HuH-7 (cell line): ENCODE measurements at regions not wholly inside any gene's neighbourhood (a gene's known extent, or its start where the extent isn't known, plus 50 kb on each side); places are given as distances from the start of the nearest gene placed in this dataset.

ENCODE experiments used
- DNase-seq: peaks from one replicate; pipeline ENCODE4 v3.0.0; 2011; ENCODE audit warnings: low spot score

- no peak for DNase-seq
Observed at GRCh38 chr13:91272235-91272777, 75.2 kb upstream of the MIR17HG start.

GRCh38 chr13:91273675-91274074, 73.8 kb upstream of the MIR17HG start:
- peak; percentile 2 for DNase-seq

- DNase-seq = no peak
Observed at GRCh38 chr13:91277013-91277676, 70.3 kb upstream of the MIR17HG start.

- no peak for DNase-seq
Observed at GRCh38 chr13:91278291-91278690, 69.2 kb upstream of the MIR17HG start.

GRCh38 chr13:91278888-91279287, 68.6 kb upstream of the MIR17HG start:
- DNase-seq = no peak

GRCh38 chr13:91280801-91281200, 66.7 kb upstream of the MIR17HG start:
- no peak for DNase-seq

GRCh38 chr13:91284335-91284734, 63.2 kb upstream of the MIR17HG start:
- DNase-seq = no peak

- no peak for DNase-seq
Observed at GRCh38 chr13:91286317-91286716, 61.2 kb upstream of the MIR17HG start.

- DNase-seq = no peak
Observed at GRCh38 chr13:91291078-91291477, 56.4 kb upstream of the MIR17HG start.

GRCh38 chr13:91292630-91293221, 54.8 kb upstream of the MIR17HG start:
- DNase-seq = no peak

GRCh38 chr13:91295712-91296410, 51.6 kb upstream of the MIR17HG start:
- DNase-seq = no peak

- DNase-seq = no peak
Observed at GRCh38 chr13:91297503-91297902, 50.0 kb upstream of the MIR17HG start.
